Breast epithelium (tissue), 3 donors: ENCODE measurements at regions not wholly inside any gene's neighbourhood (a gene's known extent, or its start where the extent isn't known, plus 50 kb on each side); places are given as distances from the start of the nearest gene placed in this dataset.

Source experiments
- POLR2A ChIP-seq: fragments of 450-650 bp; IDR thresholded peaks from one replicate; pipeline ENCODE4 v1.6.1; 2016; ENCODE audit warnings: antibody characterized with exemption, mild to moderate bottlenecking, moderate library complexity
- POLR2AphosphoS5 ChIP-seq, 3 donors: sonication (generic); formaldehyde crosslinking; IDR thresholded peaks; one replicate each; pipeline ENCODE4 v1.6.1; 2017; ENCODE audit warnings: antibody characterized with exemption in 3 of 3
- TF ChIP-seq, protein P1 (sequence below), 3 donors: fragments of 450-650 bp; IDR thresholded peaks; one replicate each; pipeline ENCODE4 v1.5.1; 2016 to 2017; ENCODE audit warnings: antibody characterized with exemption in 3 of 3, mild to moderate bottlenecking in 3 of 3, moderate library complexity in 3 of 3

GRCh38 chr9:86672301-86672700 is 275.0 kb downstream of the GAS1 start:
- TF ChIP-seq POLR2A (no peak), POLR2AphosphoS5 (IDR thresholded peaks at IDR 0.05) (no peak)
- TF ChIP-seq, protein P1, sequence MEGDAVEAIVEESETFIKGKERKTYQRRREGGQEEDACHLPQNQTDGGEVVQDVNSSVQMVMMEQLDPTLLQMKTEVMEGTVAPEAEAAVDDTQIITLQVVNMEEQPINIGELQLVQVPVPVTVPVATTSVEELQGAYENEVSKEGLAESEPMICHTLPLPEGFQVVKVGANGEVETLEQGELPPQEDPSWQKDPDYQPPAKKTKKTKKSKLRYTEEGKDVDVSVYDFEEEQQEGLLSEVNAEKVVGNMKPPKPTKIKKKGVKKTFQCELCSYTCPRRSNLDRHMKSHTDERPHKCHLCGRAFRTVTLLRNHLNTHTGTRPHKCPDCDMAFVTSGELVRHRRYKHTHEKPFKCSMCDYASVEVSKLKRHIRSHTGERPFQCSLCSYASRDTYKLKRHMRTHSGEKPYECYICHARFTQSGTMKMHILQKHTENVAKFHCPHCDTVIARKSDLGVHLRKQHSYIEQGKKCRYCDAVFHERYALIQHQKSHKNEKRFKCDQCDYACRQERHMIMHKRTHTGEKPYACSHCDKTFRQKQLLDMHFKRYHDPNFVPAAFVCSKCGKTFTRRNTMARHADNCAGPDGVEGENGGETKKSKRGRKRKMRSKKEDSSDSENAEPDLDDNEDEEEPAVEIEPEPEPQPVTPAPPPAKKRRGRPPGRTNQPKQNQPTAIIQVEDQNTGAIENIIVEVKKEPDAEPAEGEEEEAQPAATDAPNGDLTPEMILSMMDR (IDR thresholded peaks at IDR 0.05): no peak
